HCT116 (cell line): ENCODE measurements at regions not wholly inside any gene's neighbourhood (a gene's known extent, or its start where the extent isn't known, plus 50 kb on each side); places are given as distances from the start of the nearest gene placed in this dataset.

Source experiments
- EZH2 ChIP-seq: fragments of 200-600 bp; sonication (generic); IDR thresholded peaks from 2 replicates; pipeline ENCODE4 v1.6.1; 2017; ENCODE audit warnings: antibody characterized with exemption, mixed run types
- POLR2A ChIP-seq: IDR thresholded peaks from 2 replicates; pipeline ENCODE4 v1.7.0; 2011; ENCODE audit warnings: borderline replicate concordance; ENCODE audit not compliant: insufficient read depth, insufficient read length; ENCODE audit errors: extremely low read depth
- POLR2AphosphoS5 ChIP-seq: IDR thresholded peaks from 2 replicates; pipeline ENCODE4 v1.6.1; 2011; ENCODE audit warnings: mild to moderate bottlenecking, low read depth, low read length, moderate library complexity
- RAD21 ChIP-seq: IDR thresholded peaks from 2 replicates; pipeline ENCODE4 v1.6.1; 2012; ENCODE audit warnings: low read depth, mild to moderate bottlenecking
- SIN3A ChIP-seq: IDR thresholded peaks from 2 replicates; pipeline ENCODE4 v1.6.1; 2012; ENCODE audit warnings: low read depth
- TF ChIP-seq, protein P1 (sequence below), 3 experiments: fragments of 200-600 bp in 1 of 3; sonication (generic) in 1 of 3; IDR thresholded peaks in 2 of 3; conservative IDR thresholded peaks in 1 of 3; 2 replicates each; pipeline ENCODE4 v1.5.1; 2012 to 2017; ENCODE audit warnings: low read depth in 2 of 3, low read length in 2 of 3, antibody characterized with exemption in 1 of 3, borderline replicate concordance in 1 of 3, control low read depth in 1 of 3, mild to moderate bottlenecking in 1 of 3, mixed read lengths in 1 of 3, mixed run types in 1 of 3, moderate library complexity in 1 of 3; ENCODE audit not compliant: insufficient read depth in 1 of 3
- TF ChIP-seq, protein P2 (sequence below): IDR thresholded peaks from 2 replicates; pipeline ENCODE4 v1.6.1; 2012

DNA sequence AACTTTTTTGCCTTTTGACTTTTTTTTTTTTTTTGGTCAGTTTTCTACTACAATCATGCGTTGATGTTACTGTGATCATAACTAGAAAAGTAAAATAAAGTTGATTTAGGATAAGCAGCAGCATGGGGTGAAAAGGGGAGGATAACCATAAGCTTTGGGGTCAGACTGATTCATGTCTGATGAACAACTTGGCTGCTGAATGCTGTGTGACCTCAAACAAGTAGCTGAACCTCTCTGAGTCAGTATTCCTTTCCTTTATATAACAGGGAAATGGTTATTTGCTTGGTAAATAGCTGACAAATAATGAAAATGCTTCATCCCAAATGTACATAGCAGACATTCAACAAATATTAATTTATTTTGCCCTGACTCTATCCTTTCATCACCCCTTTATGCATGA lies 413.0 kb downstream of the VRK1 start:
- TF ChIP-seq, protein P1, sequence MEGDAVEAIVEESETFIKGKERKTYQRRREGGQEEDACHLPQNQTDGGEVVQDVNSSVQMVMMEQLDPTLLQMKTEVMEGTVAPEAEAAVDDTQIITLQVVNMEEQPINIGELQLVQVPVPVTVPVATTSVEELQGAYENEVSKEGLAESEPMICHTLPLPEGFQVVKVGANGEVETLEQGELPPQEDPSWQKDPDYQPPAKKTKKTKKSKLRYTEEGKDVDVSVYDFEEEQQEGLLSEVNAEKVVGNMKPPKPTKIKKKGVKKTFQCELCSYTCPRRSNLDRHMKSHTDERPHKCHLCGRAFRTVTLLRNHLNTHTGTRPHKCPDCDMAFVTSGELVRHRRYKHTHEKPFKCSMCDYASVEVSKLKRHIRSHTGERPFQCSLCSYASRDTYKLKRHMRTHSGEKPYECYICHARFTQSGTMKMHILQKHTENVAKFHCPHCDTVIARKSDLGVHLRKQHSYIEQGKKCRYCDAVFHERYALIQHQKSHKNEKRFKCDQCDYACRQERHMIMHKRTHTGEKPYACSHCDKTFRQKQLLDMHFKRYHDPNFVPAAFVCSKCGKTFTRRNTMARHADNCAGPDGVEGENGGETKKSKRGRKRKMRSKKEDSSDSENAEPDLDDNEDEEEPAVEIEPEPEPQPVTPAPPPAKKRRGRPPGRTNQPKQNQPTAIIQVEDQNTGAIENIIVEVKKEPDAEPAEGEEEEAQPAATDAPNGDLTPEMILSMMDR (IDR thresholded peaks at IDR 0.05 in 2 of 3, conservative IDR thresholded peaks at IDR 0.05 in 1 of 3; ENCODE audit: borderline replicate concordance in 1 of 3, insufficient read depth in 1 of 3, low read depth in 2 of 3, low read length in 2 of 3) = no peak
- TF ChIP-seq, protein P2, sequence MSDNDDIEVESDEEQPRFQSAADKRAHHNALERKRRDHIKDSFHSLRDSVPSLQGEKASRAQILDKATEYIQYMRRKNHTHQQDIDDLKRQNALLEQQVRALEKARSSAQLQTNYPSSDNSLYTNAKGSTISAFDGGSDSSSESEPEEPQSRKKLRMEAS = no peak
- no peak for TF ChIP-seq POLR2A
- TF ChIP-seq RAD21 = no peak
- TF ChIP-seq EZH2 = no peak
- no peak for TF ChIP-seq SIN3A
- no peak for TF ChIP-seq POLR2AphosphoS5
